ENCODE measurements at regions not wholly inside any gene's neighbourhood (a gene's known extent, or its start where the extent isn't known, plus 50 kb on each side); places are given as distances from the start of the nearest gene placed in this dataset.

- no peak for FAIRE-seq
Observed at GRCh38 chr11:131094827-131095226, 178.5 kb upstream of the SNX19 start.

GRCh38 chr11:131095511-131096185 is 179.4 kb upstream of the SNX19 start:
- no peak for TF ChIP-seq CTCF (IDR thresholded peaks at IDR 0.05; ENCODE audit: insufficient read depth, missing control alignments)
- DNase-seq (ENCODE audit: insufficient read length, low spot score) (no peak), FAIRE-seq (no peak)

More at GRCh38 chr11:131094827-131095226, 178.5 kb upstream of the SNX19 start:
- DNase-seq (ENCODE audit: insufficient read length, low spot score), result no peak
- TF ChIP-seq CTCF (IDR thresholded peaks at IDR 0.05; ENCODE audit: insufficient read depth, missing control alignments), result no peak

GRCh38 chr11:131099013-131099412 is 182.7 kb upstream of the SNX19 start:
- DNase-seq (ENCODE audit: insufficient read length, low spot score), result no peak
- FAIRE-seq, result no peak
- no peak for TF ChIP-seq CTCF (IDR thresholded peaks at IDR 0.05; ENCODE audit: insufficient read depth, missing control alignments)

GRCh38 chr11:131099746-131100145 is 183.5 kb upstream of the SNX19 start:
- DNase-seq (ENCODE audit: insufficient read length, low spot score), result no peak
- no peak for TF ChIP-seq CTCF (IDR thresholded peaks at IDR 0.05; ENCODE audit: insufficient read depth, missing control alignments)
- FAIRE-seq, result no peak

- no peak for DNase-seq (ENCODE audit: insufficient read length, low spot score)
- FAIRE-seq, result no peak
- no peak for TF ChIP-seq CTCF (IDR thresholded peaks at IDR 0.05; ENCODE audit: insufficient read depth, missing control alignments)
Observed at GRCh38 chr11:131108760-131109159, 192.5 kb upstream of the SNX19 start.

GRCh38 chr11:131109257-131109656 is 193.0 kb upstream of the SNX19 start:
- FAIRE-seq (no peak), DNase-seq (ENCODE audit: insufficient read length, low spot score) (no peak)

More at GRCh38 chr11:131109257-131109656, 193.0 kb upstream of the SNX19 start:
- TF ChIP-seq CTCF (IDR thresholded peaks at IDR 0.05; ENCODE audit: insufficient read depth, missing control alignments), result no peak

All from D721Med (cell line).